D721Med (cell line): ENCODE measurements at regions not wholly inside any gene's neighbourhood (a gene's known extent, or its start where the extent isn't known, plus 50 kb on each side); places are given as distances from the start of the nearest gene placed in this dataset.

Source experiments
- DNase-seq: peaks from one replicate; pipeline ENCODE4 v3.0.0; 2011; ENCODE audit warnings: low spot score; ENCODE audit not compliant: insufficient read length
- FAIRE-seq: peaks from 2 replicates; lab custom pipeline; 2011; peaks lifted over from hg19 to GRCh38; lab: Jason Lieb, UNC
- TF ChIP-seq, protein P1 (sequence below): IDR thresholded peaks from 2 replicates; pipeline ENCODE4 v1.5.1; 2012; ENCODE audit warnings: mild to moderate bottlenecking, control low read depth; ENCODE audit not compliant: insufficient read depth; ENCODE audit errors: missing control alignments

- FAIRE-seq (peak; percentile 46), DNase-seq (no peak)
- TF ChIP-seq, protein P1, sequence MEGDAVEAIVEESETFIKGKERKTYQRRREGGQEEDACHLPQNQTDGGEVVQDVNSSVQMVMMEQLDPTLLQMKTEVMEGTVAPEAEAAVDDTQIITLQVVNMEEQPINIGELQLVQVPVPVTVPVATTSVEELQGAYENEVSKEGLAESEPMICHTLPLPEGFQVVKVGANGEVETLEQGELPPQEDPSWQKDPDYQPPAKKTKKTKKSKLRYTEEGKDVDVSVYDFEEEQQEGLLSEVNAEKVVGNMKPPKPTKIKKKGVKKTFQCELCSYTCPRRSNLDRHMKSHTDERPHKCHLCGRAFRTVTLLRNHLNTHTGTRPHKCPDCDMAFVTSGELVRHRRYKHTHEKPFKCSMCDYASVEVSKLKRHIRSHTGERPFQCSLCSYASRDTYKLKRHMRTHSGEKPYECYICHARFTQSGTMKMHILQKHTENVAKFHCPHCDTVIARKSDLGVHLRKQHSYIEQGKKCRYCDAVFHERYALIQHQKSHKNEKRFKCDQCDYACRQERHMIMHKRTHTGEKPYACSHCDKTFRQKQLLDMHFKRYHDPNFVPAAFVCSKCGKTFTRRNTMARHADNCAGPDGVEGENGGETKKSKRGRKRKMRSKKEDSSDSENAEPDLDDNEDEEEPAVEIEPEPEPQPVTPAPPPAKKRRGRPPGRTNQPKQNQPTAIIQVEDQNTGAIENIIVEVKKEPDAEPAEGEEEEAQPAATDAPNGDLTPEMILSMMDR, result no peak
These were observed 888.3 kb upstream of the CELF4 start for GRCh38 chr18:38453880-38454279.

DNA sequence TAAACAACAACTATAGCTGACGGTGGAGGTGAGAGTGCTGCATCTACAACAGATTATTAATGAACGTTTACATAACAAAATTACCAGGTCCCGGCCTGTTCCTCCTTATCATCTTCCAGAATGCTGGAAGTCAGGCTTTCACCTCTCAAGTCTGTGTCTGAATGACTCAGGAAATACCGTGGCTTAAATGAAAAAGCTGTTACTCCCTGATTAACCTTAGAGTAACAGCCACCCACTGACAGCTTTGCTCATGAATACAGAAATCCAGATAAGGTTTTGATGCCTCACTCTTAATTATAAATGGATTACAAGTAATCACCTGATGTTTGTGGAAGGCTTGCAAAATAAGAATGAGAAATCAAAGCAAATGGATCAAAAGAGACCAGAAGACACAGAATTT, 885.3 kb upstream of the CELF4 start:
- FAIRE-seq (peak; percentile 99), DNase-seq (peak; percentile 23)
- TF ChIP-seq, protein P1, result no peak

- FAIRE-seq (peak; percentile 56), DNase-seq (no peak)
- TF ChIP-seq, protein P1, result no peak
These were observed 880.2 kb upstream of the CELF4 start for GRCh38 chr18:38445804-38446145.

DNA sequence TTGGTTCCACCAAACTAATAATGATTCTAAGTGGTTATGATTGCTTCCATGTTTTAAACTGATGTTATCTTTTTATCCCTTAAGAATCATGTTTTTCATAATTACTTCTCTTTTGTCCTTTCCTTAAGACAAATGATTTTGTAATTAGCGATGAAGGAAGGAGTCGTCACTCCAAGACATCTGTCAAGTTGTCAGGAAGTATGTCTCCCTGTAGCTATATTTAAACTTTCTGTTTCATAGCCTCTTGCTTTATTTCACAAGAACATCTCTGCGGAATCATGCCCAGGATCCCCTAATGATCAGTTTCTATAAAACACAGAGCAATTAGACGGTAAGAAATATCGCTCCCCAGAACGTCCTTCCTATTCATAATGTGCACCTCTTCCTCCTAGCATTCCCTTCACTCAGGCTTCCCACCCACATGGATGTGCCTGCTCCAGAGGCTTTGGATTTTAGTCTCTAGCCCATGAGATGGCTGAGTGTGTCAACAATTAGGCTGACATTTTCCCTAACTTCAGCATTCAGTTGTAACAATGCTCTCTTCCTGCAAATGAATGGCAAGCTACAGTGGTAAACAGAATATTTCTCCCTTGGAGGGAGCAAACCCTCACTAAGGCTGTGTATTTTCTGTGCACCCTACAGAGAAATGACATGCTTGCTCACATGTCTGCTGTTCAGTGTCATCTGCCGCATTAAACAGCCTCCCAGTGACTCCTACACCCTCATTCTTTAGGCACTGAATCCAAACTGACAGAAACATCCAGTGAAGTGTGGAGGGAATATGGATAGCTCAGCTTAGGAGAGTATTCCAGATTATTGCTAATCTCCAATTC, 879.6 kb upstream of the CELF4 start:
- DNase-seq (no peak), FAIRE-seq (peak; percentile 71)
- TF ChIP-seq, protein P1, result no peak

DNA sequence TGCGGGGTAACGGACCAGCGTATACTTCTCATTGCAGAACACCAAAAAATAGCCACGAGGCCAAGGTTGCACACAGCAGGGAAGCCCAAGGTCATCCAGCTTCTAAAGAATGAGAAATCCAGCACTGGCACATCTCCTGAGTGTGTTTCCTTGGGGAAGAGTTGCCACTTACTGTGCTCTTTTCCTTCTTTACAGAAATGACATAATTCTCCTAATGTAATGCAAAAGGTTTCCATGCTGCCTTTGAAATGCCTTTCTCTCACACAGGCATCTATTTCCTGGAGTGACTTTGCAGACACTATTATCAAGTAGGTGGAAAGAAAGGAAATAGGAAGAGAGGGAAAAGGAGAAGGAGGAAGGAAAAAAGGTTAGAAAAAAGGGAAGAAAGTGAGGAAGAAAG, 862.1 kb upstream of the CELF4 start:
- TF ChIP-seq, protein P1, result no peak
- no peak for DNase-seq
- FAIRE-seq, result no peak

DNA sequence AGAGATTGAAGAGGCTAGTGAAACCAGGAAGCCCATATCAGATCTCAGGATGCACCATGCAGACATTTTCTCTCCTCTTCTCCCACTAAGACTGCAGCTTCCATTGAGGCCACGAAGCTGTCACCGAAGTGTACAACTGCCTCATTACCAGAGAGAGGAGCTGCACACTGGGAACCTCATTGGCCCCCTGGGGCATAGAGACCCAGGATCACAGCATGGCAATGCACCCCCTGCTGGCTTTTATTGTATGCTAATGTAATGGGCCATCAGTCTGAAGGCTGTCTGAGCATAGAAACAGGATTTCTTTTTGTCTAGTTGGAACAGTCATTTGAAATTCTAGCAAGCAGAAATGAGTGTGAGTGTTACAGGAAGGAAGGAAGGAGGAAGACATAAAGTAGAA, 861.6 kb upstream of the CELF4 start:
- FAIRE-seq (peak; percentile 25), DNase-seq (no peak)
- TF ChIP-seq, protein P1, result no peak
